MCF 10A (cell line): ENCODE measurements at regions not wholly inside any gene's neighbourhood (a gene's known extent, or its start where the extent isn't known, plus 50 kb on each side); places are given as distances from the start of the nearest gene placed in this dataset.
"Not testable (repeated sequence)": the region's sequence is repeated elsewhere in the genome, so short reads cannot be mapped to it uniquely, and the experiment has no call there.

ENCODE experiments used
- BruUV-seq: library from RNA; stranded (reverse); fragments of 400-500 nt; replicated peaks from 2 replicates; lab custom pipeline; 2021; lab: Mats Ljungman, UMichigan
- CTCF ChIA-PET: fragments of 300-600 bp; sonication (Branson Sonifier 250); formaldehyde crosslinking; extraction: SDS; loops from one replicate; lab custom pipeline; 2021; ENCODE audit warnings: antibody characterized with exemption, inconsistent platforms; lab: Yijun Ruan, JAX
- POLR2A ChIA-PET: fragments of 300-600, 350-650 bp; sonication (Branson Sonifier 250); formaldehyde crosslinking; extraction: SDS; loops from one replicate; lab custom pipeline; 2020; ENCODE audit warnings: antibody characterized with exemption, inconsistent platforms; lab: Yijun Ruan, JAX
- DNase-seq: peaks from one replicate; pipeline ENCODE4 v3.0.0-alpha.2; 2018; ENCODE audit not compliant: unreplicated experiment
- H3K27ac Mint-ChIP-seq: one replicate; pipeline ENCODE4 v1.8.0; 2022; ENCODE audit warnings: mild to moderate bottlenecking, low read depth, mixed read lengths; ENCODE audit not compliant: unreplicated experiment
- H3K27me3 Mint-ChIP-seq: one replicate; pipeline ENCODE4 v1.8.0; 2022; ENCODE audit warnings: mixed read lengths; ENCODE audit not compliant: insufficient read depth, unreplicated experiment
- H3K36me3 Mint-ChIP-seq: one replicate; pipeline ENCODE4 v1.8.0; 2022; ENCODE audit warnings: mild to moderate bottlenecking, moderate library complexity, mixed read lengths; ENCODE audit not compliant: insufficient read depth, unreplicated experiment
- H3K4me1 Mint-ChIP-seq: one replicate; pipeline ENCODE4 v1.8.0; 2022; ENCODE audit warnings: mixed read lengths; ENCODE audit not compliant: insufficient read depth, unreplicated experiment
- H3K4me3 Mint-ChIP-seq: one replicate; pipeline ENCODE4 v1.8.0; 2022; ENCODE audit warnings: mild to moderate bottlenecking, moderate library complexity, mixed read lengths; ENCODE audit not compliant: unreplicated experiment
- H3K9me3 Mint-ChIP-seq: one replicate; pipeline ENCODE4 v1.8.0; 2022; ENCODE audit warnings: mixed read lengths; ENCODE audit not compliant: unreplicated experiment
- CTCF ChIP-seq: fragments of 200-600 bp; IDR thresholded peaks from one replicate; pipeline ENCODE4 v1.8.0; 2022; ENCODE audit warnings: antibody characterized with exemption, mild to moderate bottlenecking; ENCODE audit not compliant: unreplicated experiment
- intact Hi-C: fragments of 100-400 bp; cut with micrococcal nuclease; formaldehyde crosslinking; loops from 2 replicates; pipeline ENCODE4 v1.14.1; 2022

GRCh38 chrX:67347145-67347544, 196.7 kb upstream of the AR start:
- H3K4me3 Mint-ChIP-seq = no peak overlapping the region

GRCh38 chrX:67351411-67351810, 192.4 kb upstream of the AR start:
- no peak for DNase-seq
- no TSS peak for BruUV-seq
- CTCF ChIA-PET = no interaction called here
- Mint-ChIP-seq H3K4me1 (no peaks in the 10 kb centered on the region), H3K36me3 (no peaks in the 10 kb centered on the region), H3K27me3 (no peaks in the 10 kb centered on the region), H3K4me3 (no peak overlapping the region), H3K27ac (no peak overlapping the region), H3K9me3 (peaks cover 47% of the 10 kb centered on the region)
- intact Hi-C loops = no loop called here
- POLR2A ChIA-PET = no interaction called here
- TF ChIP-seq CTCF = no peak

More at GRCh38 chrX:67347145-67347544, 196.7 kb upstream of the AR start:
- H3K36me3 Mint-ChIP-seq = no peaks in the 10 kb centered on the region
- intact Hi-C loops = no loop called here
- no peak for TF ChIP-seq CTCF
- H3K27ac Mint-ChIP-seq = no peak overlapping the region
- no peaks in the 10 kb centered on the region for H3K4me1 Mint-ChIP-seq
- peaks cover 59% of the 10 kb centered on the region for H3K9me3 Mint-ChIP-seq
- BruUV-seq = no TSS peak
- CTCF ChIA-PET = interaction anchor here (0.6 to 1.2 kb wide), 2 partner anchors 10 to 86 kb away, joined by 3 read pairs; no protein-coding TSS in a partner anchor
- POLR2A ChIA-PET = no interaction called here
- H3K27me3 Mint-ChIP-seq = no peaks in the 10 kb centered on the region
- no peak for DNase-seq

- CTCF ChIA-PET = interaction anchor here (0.6 kb wide), 1 partner anchor 1770 kb away, joined by 3 read pairs; no protein-coding TSS in a partner anchor
- H3K27ac Mint-ChIP-seq = no peak overlapping the region
- H3K4me3 Mint-ChIP-seq = no peak overlapping the region
Observed at GRCh38 chrX:67353651-67354370, 190.0 kb upstream of the AR start.

GRCh38 chrX:67361267-67361666, 182.6 kb upstream of the AR start:
- intact Hi-C loops = not testable (repeated sequence)

More at GRCh38 chrX:67353651-67354370, 190.0 kb upstream of the AR start:
- no peak for DNase-seq
- TF ChIP-seq CTCF = no peak
- Mint-ChIP-seq H3K4me1 (no peaks in the 10 kb centered on the region), H3K36me3 (no peaks in the 10 kb centered on the region), H3K27me3 (no peaks in the 10 kb centered on the region), H3K9me3 (peaks cover 35% of the 10 kb centered on the region)
- BruUV-seq = no TSS peak
- intact Hi-C loops = no loop called here
- POLR2A ChIA-PET = interaction anchor here (0.6 kb wide), 1 partner anchor 460 kb away, joined by 3 read pairs; no protein-coding TSS in a partner anchor

More at GRCh38 chrX:67361267-67361666, 182.6 kb upstream of the AR start:
- H3K4me3 Mint-ChIP-seq, H3K27me3 Mint-ChIP-seq, H3K27ac Mint-ChIP-seq, BruUV-seq, H3K4me1 Mint-ChIP-seq, POLR2A ChIA-PET, H3K36me3 Mint-ChIP-seq, DNase-seq: not testable (repeated sequence)
- H3K9me3 Mint-ChIP-seq = peaks cover 54% of the 10 kb centered on the region
- CTCF ChIA-PET = interaction anchor here (0.6 kb wide), 1 partner anchor 761 kb away, joined by 3 read pairs; no protein-coding TSS in a partner anchor
